Stomach (tissue), 8 donors: ENCODE measurements at regions not wholly inside any gene's neighbourhood (a gene's known extent, or its start where the extent isn't known, plus 50 kb on each side); places are given as distances from the start of the nearest gene placed in this dataset.

Source experiments
- DNase-seq, 2 donors: peaks; one replicate each; pipeline versions ENCODE4 v3.0.0 to v3.0.0-alpha.2; 2013 to 2019
- H3K27ac ChIP-seq, 5 donors: fragments of 200-600 bp in 4 of 5; sonication (generic) in 4 of 5; one replicate each; pipeline ENCODE4 v1.5.1; 2013 to 2019; ENCODE audit warnings: mild to moderate bottlenecking in 1 of 5, moderate library complexity in 1 of 5
- H3K27me3 ChIP-seq, 3 donors: fragments of 200-600 bp; sonication (generic); one replicate each; pipeline ENCODE4 v1.5.1; 2017 to 2019; ENCODE audit warnings: mixed run types in 1 of 3
- H3K36me3 ChIP-seq, 4 donors: fragments of 200-600 bp; sonication (generic); 1 replicate in 3 of 4; 2 replicates in 1 of 4; pipeline ENCODE4 v1.5.1; 2016 to 2019
- H3K4me1 ChIP-seq, 4 donors: fragments of 200-600 bp; sonication (generic); one replicate each; pipeline ENCODE4 v1.5.1; 2016 to 2019
- H3K4me3 ChIP-seq, 4 donors: fragments of 200-600 bp; sonication (generic) in 3 of 4; one replicate each; pipeline ENCODE4 v1.5.1; 2016 to 2019; ENCODE audit warnings: mild to moderate bottlenecking in 1 of 4
- H3K9me3 ChIP-seq, 4 donors: fragments of 200-600 bp; sonication (generic); one replicate each; pipeline ENCODE4 v1.5.1; 2016 to 2019
- CTCF ChIP-seq, 7 experiments: fragments of 450-650 bp in 4 of 7; fragments of 200-600 bp in 3 of 7; sonication (generic) in 3 of 7; IDR thresholded peaks; one replicate each; pipeline ENCODE4 v1.5.1; 2016 to 2019; ENCODE audit warnings: antibody characterized with exemption in 7 of 7, control low read depth in 2 of 7, mild to moderate bottlenecking in 1 of 7
- EP300 ChIP-seq: sonication (generic); formaldehyde crosslinking; IDR thresholded peaks from one replicate; pipeline ENCODE4 v1.6.1; 2017; ENCODE audit warnings: antibody characterized with exemption
- POLR2A ChIP-seq, 4 donors: fragments of 450-650 bp; IDR thresholded peaks; one replicate each; pipeline ENCODE4 v1.6.1; 2016; ENCODE audit warnings: antibody characterized with exemption in 4 of 4, control low read depth in 2 of 4, mild to moderate bottlenecking in 1 of 4, moderate library complexity in 1 of 4
- POLR2AphosphoS5 ChIP-seq, 3 donors: sonication (generic); formaldehyde crosslinking; IDR thresholded peaks; one replicate each; pipeline ENCODE4 v1.6.1; 2016; ENCODE audit warnings: antibody characterized with exemption in 3 of 3
- WGBS, 5 donors: extraction: QIAGEN DNeasy Blood & Tissue Kit in 3 of 5; methylation state at CpG; one replicate each; pipeline versions ENCODE4 v1.1.5 to v1.1.7; 2013 to 2018; 5-methylcytosine and 5-hydroxymethylcytosine counted together
- intact Hi-C: fragments of 100-400 bp; cut with DNase I; formaldehyde crosslinking; loops from one replicate; pipeline ENCODE4 v1.15.1; 2023; ENCODE audit warnings: low total_unique reads
- donor health status: healthy with polysubstance abuse.
- donor health status: Bipolar disorder and iron deficiency.
- donor health status: healthy.

GRCh38 chr11:98587884-98588283 lies 432.9 kb upstream of the CNTN5 start:
- intact Hi-C loops: no loop called here
- DNase-seq: no peak
- H3K4me3 ChIP-seq: no peak overlapping the region
- no peak overlapping the region for H3K27ac ChIP-seq
- TF ChIP-seq POLR2AphosphoS5 (IDR thresholded peaks at IDR 0.05) (no peak), EP300 (no peak), POLR2A (IDR thresholded peaks at IDR 0.05) (no peak), CTCF (IDR thresholded peaks at IDR 0.05) (no peak)
- no peaks in the 10 kb centered on the region for H3K4me1 ChIP-seq
- H3K27me3 ChIP-seq: no peaks in the 10 kb centered on the region
- H3K9me3 ChIP-seq: peaks cover 0 to 4% (median 0%) of the 10 kb centered on the region in 4 donors
- no peaks in the 10 kb centered on the region for H3K36me3 ChIP-seq

GRCh38 chr11:98589967-98590366 lies 430.8 kb upstream of the CNTN5 start:
- DNase-seq: no peak
- no peaks in the 10 kb centered on the region for H3K36me3 ChIP-seq
- peaks cover 0 to 11% (median 0%) of the 10 kb centered on the region in 4 donors for H3K9me3 ChIP-seq
- WGBS, 5 donors: 53 to 70% (median 65%) methylated on average over 5 of the region's 5 CpGs
- H3K27me3 ChIP-seq: no peaks in the 10 kb centered on the region
- TF ChIP-seq EP300 (no peak), POLR2A (IDR thresholded peaks at IDR 0.05) (no peak), CTCF (IDR thresholded peaks at IDR 0.05) (no peak), POLR2AphosphoS5 (IDR thresholded peaks at IDR 0.05) (no peak)
- no peaks in the 10 kb centered on the region for H3K4me1 ChIP-seq
- no peak overlapping the region for H3K27ac ChIP-seq
- H3K4me3 ChIP-seq: no peak overlapping the region
- intact Hi-C loops: no loop called here

DNA sequence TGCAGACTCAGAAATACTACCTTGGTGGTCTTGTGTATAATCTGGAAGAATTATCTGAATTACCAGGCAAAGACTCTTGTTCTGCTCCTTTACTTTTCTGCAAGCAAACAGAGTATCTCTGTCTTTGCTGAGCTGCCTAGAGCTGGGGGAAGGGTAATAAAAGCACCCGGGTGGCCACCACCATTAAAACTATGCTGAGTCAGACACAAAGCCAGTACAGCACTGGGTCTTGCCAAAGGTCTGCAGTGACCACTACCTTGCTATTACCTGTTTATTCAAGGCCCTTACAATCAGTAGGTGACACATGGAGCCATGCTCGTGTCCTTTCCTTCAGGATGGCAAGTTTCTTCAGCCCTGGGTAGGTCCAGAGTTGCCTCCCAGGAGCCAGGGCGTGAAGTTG lies 420.6 kb upstream of the CNTN5 start:
- intact Hi-C loops: no loop called here
- Histone ChIP-seq H3K4me3 (no peak overlapping the region), H3K9me3 (peaks cover 0 to 17% (median 11%) of the 10 kb centered on the region in 4 donors), H3K4me1 (no peaks in the 10 kb centered on the region), H3K36me3 (no peaks in the 10 kb centered on the region), H3K27ac (no peak overlapping the region), H3K27me3 (no peaks in the 10 kb centered on the region)
- TF ChIP-seq EP300: no peak
- TF ChIP-seq POLR2AphosphoS5 (IDR thresholded peaks at IDR 0.05): no peak
- no peak for TF ChIP-seq CTCF (IDR thresholded peaks at IDR 0.05)
- TF ChIP-seq POLR2A (IDR thresholded peaks at IDR 0.05): no peak
- no peak for DNase-seq
- WGBS, 5 donors: 55 to 90% (median 77%) methylated on average over 3 of the region's 3 CpGs

DNA sequence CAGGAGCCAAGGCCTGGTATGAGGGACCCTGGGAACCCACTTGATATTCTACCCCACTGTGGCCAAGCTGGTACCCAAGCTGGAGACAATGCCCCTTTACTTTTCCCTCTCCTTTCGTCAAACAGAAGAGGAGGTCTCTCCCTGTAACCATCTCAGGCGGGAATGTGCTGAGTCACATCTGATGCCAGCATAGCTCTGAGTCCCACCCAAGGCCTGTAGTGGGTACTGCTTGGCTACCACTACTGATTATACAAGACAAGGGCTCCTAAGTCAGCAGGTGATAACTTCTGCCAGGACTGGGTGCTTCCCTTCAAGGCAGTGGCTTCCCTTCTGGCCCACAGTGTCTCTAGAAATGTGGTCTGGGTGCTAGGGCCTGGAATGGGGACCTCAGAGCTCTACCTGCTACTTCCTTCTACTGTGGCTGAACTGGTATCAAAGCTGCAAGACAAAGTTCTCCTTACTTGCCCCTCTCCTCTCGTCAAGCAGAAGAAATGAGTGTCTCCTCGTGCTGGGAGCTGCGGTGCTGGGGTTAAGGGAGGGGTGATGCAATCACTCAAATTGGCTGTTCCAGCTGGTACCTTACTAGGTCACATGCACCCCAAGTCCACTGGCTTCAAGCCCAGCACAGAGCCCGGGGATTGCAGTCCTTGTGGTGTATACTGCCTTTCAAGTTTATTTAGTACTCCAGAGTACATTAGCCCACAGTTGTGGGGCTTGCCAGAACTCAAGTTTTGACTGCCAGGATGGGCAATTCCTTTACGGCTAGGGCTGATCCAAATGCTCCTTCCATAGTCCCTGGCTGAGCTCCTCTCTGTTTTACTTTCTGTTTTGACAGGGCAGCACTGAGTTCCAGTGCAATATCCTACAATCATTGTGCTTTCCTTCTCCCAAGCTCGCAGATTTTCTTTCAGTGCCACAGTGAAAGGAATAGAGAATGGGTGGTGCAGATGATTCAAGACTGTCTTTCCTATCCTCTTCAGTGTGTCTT lies 419.7 kb upstream of the CNTN5 start:
- Histone ChIP-seq H3K27ac (no peak overlapping the region), H3K4me3 (no peak overlapping the region), H3K27me3 (no peaks in the 10 kb centered on the region), H3K4me1 (no peaks in the 10 kb centered on the region), H3K9me3 (peaks cover 0 to 17% (median 7%) of the 10 kb centered on the region in 4 donors), H3K36me3 (no peaks in the 10 kb centered on the region)
- DNase-seq: no peak
- TF ChIP-seq POLR2AphosphoS5 (IDR thresholded peaks at IDR 0.05) (no peak), POLR2A (IDR thresholded peaks at IDR 0.05) (no peak), CTCF (IDR thresholded peaks at IDR 0.05) (no peak), EP300 (no peak)
- intact Hi-C loops: no loop called here
- WGBS, 5 donors: 63 to 83% (median 76%) methylated on average over 6 to 8 of the region's 8 CpGs
